ENCODE measurements at regions not wholly inside any gene's neighbourhood (a gene's known extent, or its start where the extent isn't known, plus 50 kb on each side); places are given as distances from the start of the nearest gene placed in this dataset.

DNA sequence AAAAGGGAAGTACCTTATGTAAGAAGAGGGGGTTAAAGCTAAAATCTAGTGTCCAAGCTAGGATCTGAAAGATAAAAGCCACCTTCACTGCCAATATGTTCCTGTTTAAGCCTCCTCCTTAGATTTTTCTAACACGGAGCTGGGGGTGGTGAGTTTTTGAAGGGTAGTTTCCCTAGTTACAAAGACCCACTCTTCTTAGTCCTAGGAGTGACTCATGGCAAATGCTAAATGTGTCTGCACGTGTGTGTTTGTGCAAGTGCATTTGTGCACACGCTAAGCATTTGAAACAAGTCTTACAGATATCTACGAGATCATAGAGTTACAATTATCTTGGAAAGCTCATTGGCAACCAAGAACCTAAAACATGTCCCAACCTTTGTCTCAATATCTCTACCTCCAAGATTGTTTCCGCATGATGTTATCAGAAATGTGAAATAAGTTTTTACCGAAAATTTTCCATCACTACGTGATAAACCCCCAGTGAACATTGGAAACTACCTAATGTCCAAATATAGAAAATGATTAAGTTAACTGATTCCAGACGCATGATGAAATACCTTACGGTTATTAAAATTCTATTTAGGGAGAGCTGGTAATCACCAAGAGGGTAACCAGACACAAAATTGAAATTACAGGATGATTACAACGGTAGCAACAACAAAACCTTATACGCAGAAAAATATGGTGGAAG, 78.0 kb upstream of the HRH2 start:
- no peak for DNase-seq (ENCODE audit: low read depth in 2 of 2)

DNA sequence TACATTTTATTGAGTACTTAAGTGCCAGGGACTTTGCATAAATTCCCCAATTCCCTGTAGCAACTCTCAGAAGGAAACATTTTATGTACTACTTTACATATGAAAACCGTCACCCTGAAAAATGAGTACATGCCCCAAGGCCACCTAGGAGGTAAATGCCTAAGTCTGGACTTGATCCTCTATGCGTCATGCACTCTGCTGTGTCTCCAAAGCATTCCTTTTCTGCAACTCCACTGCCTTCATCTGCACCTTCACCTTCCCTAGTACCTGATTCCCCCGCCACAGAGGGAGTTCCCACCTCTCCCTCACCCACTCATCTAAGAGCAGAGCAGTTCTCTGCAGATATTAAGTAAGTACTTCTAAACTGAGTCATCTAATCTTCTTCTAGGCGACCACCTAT, 75.2 kb upstream of the HRH2 start:
- no peak for DNase-seq (ENCODE audit: low read depth in 2 of 2)

DNA sequence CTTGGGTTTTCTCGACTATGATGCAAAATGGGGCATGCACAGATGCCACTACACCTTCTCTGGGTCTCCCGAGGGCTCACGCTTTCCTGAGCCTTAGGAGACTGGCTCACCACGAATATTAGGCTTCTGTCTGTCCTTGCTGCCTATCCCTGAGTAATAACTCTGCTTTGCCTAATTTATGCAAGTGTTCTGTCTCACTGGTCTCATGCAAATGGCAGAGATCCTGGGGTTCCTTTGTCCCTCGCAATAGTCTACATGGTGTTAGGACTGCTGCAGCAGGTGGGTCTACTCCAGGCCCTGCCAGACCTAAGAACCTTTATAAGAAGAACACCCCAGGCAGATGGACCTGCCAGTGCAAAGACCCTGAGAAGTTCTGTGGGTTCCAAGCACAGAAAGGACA, 72.3 kb upstream of the HRH2 start:
- no peak for DNase-seq (ENCODE audit: low read depth in 2 of 2)

DNA sequence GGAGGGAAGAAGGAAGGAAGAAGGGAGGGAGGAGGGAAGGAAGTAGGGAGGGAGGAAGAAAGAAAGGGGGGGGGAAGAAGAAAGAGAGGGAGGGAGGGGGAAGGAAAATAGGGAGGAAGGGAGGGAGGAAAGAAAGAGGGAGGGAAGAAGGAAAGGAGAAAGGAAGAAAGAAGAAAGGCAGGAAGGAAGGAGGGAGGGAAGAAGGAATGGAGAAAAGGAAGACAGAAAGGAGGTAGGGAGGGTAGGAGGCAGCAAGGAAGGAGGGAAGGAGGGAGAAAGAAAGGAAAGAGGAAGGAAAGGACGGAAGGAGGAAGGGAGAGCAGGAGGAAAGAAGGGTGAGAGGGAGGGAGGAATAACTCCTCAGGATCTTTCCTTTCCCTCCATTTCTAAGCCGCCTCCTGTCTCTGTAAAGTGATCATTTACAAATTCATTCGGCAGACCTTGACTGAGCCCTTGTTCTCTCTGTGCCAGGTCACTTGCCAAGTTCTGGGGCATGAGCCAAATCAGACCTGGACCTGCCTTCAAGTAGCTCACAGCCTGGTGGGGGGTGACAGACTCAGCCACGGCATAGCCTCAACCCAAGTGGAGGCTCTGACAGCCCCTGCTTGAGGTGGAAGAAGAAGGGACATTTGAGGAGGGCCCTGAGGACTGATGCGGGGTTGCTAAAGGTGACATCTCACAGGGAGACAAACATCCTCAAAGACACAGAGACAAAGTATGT, 69.0 kb upstream of the HRH2 start:
- DNase-seq (ENCODE audit: low read depth in 2 of 2): no peak

DNA sequence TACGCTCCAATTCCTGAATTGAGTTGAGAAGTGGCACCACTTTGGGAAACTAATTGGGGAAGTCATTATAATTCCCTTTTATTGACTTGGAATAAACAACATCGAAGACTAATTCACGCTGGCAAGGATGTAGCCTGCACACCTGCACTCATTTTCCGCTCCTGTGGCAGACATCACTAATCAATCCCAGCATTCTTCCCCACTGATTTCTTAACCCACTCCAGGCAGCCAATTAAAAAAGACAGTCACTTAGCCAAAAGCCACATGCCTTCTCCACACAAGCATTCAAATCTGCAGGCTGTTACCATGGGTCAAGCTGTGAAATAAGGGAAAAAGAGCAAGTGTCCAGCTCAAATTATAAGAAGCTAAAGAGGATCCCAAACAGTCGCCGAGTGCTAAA, 68.2 kb upstream of the HRH2 start:
- no peak for DNase-seq (ENCODE audit: low read depth in 2 of 2)

DNA sequence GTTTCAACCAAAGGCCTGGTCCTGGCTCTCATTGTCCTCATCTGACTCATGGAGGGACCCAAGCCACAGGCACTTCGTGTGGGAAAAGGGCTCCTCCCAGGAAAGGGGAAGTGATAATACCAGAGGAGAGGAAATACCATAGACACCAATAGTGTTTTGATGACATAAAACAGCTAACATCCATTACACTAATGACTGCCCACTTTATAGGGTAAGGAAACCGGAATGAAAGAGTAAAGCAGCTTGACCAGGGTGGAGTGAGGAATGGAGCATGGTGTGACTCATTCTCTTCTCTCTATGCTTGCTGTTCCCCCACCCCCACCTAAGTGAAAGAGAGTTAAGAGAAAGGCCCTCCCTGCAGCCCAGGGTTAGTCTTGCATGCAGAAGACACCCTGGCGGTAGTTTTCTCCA, 67.4 kb upstream of the HRH2 start:
- DNase-seq (ENCODE audit: low read depth in 2 of 2): peak; percentile 12 to 14

DNA sequence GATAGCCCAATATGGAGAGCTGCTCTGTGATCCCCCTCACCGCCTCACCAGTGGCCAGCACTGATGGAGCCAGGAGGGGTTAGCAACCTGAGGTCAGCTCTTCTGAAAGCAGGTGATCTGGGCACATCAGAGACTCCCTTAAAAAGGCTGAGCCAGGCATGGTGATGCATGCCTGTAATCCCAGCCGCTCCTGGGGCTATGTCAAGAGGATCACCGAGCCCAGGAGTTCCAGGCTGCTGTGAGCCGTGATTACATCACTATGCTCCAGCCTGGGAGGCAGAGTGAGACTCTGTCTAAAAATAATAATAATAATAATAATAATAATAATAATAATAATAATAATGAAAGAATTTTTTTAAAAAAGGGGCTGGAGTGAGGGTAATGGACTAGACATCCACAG, 66.6 kb upstream of the HRH2 start:
- no peak for DNase-seq (ENCODE audit: low read depth in 2 of 2)

DNA sequence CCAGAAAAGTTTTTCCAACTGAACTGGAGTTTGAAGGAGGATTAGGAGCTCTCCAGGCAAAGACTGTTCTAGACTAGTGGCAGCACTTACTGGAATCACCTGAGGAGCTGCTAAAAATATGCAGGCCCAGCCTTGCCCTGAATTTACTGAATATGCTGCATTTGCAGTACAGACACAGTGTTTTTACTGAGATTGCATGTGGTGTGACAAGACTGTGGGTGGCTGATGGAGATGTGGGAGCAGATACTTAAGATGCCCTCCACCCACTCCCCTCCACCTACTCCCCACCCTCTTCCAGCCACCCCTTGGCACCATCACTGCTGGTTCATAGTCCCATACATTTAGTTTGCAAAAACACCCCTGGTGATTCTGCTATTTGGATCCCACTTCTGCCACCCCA, 64.1 kb upstream of the HRH2 start:
- no peak for DNase-seq (ENCODE audit: low read depth in 2 of 2)

DNA sequence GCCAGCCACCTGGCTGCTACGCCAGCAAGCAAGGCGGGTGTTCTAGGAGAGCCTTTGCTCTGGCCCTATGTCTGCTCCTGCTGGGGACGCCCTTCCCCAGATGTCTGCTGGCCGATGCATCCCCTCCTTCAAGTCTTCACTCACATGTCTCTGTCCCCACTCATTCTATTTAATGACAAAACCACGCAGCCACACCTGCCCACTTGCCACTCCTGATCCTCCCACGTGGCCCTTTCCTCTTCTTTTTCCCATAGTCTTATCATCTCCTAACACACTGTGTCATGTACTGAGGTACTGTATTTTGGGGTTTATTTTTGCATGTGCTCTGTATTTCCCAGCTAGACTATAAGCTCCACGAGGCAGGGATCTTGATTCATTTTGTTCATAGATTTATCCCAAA, 62.0 kb upstream of the HRH2 start:
- DNase-seq (ENCODE audit: low read depth in 2 of 2): no peak

DNA sequence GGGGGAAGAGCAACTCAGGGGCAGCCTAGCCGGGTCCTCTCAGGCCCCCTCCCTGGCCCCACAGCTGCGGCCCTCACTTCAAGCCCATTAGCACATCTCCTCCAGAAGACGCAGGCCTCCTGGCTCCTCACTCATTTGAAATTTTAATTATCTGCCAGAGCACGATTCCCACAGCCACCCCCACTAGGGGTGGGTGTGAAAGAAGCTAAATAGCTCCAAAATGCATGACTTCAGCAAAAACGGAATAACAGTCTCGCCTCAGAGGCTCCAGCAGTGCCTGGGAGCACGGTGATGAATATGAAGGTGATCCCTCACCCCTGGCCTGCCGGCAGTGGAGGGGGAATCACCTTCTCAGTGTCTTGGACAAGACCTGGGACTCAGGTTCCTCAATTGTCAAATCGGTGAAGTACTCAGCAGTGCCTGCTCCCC, 61.1 kb upstream of the HRH2 start:
- no peak for DNase-seq (ENCODE audit: low read depth in 2 of 2)

DNA sequence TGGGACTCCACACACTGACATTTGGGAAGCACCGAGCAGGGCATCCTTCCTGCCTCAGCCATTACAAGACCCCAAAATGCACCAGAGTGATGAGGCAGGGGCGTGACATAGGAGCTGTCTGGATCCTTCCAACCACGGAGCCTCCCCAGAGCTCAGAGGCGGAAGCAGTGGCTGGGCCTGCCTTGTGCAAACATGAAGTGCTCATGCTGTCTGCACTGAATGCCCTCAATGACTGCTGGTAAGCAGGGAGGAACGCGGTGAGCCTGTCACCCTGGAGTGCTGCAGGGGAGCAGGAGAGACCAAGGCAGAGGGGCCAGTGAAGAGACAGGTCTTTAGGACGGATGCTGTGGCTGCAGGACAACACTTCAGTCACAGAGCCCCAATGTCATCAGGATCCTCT, 60.2 kb upstream of the HRH2 start:
- no peak for DNase-seq (ENCODE audit: low read depth in 2 of 2)

DNA sequence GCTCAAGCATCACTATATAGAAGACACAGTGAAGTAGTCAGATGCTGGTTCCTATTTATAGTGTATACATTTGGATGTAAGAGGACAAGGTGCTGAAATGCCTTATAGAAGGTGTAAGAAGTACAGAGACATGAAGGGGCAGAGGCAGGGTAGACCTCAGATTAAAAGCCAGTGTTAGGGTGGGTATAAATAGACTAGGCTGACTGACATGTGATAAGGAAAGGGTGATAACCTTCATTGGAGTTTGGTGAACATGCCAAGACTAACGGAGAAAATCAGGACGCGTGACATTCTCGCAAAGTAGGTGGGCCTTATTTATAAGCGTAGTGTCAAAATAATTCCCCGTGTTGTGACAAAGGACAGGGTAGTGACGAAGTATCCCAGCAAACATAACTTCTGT, 59.1 kb upstream of the HRH2 start:
- DNase-seq (ENCODE audit: low read depth in 2 of 2): no peak

DNA sequence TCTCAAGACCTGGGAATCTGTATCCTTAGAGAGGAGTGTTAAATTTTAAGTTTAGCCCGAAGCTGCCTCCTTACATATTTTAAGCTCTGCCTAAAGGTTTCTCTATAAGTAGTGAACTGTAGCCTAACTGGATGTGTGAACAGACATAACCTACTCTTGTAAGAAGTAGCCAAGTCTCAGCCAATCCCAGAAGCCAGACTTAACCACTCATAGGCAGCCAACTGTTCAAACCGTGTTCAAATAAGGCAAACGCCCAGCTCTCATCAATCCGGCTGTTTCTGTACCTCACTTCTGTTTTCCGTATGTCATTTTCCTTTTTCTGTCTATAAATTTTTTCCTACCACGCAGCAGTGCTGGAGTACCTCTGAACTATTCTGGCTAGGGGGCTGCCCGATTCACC, 58.7 kb upstream of the HRH2 start:
- DNase-seq (ENCODE audit: low read depth in 2 of 2): no peak

DNA sequence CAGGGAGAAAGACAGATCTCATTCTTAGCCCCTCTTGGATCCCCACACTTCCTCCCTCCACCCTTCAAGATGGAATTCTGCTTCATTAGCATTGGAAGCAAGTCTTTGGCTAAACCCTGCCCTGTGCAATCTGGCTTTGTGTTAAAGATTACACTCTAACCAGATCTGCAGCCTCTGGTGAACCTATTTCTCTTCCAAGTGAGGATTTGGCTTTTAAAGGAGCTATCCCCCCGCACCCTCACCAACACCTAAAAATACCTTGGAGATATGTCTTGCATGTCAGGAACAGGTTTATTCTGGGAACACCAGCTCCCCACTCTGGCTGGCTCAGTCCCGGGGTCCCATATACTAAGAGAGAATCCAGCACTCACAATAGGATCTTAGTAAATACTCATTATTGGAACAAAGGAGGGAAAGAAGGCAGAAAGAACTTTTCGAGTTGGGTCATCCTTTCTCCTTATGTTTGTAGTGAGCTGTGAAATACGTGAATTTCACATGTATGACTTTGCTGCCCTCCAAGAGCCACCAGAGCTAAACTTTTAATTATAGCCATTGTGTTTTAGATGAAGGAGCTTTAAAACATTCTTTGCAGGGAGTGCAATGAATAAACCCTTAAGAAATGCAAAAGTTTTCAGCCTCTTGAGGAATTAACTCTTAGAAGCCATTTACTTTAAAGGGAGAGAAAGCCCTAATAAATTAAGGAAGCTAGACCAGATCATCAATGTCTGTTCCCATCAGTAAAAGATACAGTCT, 53.7 kb upstream of the HRH2 start:
- no peak for DNase-seq (ENCODE audit: low read depth in 2 of 2)

DNA sequence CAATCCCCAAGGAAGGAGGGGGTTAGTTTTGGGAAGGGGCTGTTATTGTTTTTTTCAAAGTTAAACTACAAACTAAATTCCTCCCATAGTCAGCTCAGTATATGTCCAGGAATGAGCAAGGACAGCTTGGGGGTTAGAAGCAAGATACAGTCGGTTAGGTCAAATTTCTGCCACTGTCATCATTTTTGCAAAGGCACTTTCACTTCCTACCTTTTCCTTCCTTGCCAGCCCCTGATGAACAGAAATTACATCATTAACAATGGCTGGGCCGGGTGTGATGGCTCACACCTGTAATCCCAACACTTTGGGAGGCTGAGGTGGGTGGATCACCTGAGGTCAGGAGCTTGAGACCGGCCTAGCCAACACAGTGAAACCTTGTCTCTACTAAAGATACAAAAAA, 51.5 kb upstream of the HRH2 start:
- no peak for DNase-seq (ENCODE audit: low read depth in 2 of 2)

Data from fibroblast of skin of left quadriceps (primary cell).